NOMO-1 treated with DMSO at 0.1 percent for 48 hours (cell line): ENCODE measurements at regions not wholly inside any gene's neighbourhood (a gene's known extent, or its start where the extent isn't known, plus 50 kb on each side); places are given as distances from the start of the nearest gene placed in this dataset.

Source experiments
- DNase-seq: peaks from one replicate; lab custom pipeline; 2025; ENCODE audit not compliant: unreplicated experiment; lab: John Stamatoyannopoulos, UW

DNA sequence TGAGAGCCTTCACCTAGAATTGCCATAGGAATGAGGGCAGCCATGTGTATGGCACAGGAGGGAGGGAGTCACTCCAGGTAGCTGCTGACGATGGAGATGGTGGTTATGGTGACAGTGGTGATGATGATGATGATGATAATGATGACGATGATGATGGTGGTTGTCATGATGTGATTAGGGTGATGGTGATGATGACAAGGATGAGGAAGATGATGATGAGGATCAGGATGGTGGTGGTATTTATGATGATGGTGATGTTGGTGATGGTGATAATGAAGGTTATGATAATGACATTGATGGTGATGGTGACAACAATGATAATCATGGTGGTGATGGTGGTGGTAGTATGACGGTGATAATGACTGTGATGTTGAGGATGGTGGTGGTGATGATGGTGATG is 1130.5 kb downstream of the BRD1 start:
- no peak for DNase-seq

GRCh38 chr22:48696371-48696770 is 1131.3 kb downstream of the BRD1 start:
- no peak for DNase-seq

DNA sequence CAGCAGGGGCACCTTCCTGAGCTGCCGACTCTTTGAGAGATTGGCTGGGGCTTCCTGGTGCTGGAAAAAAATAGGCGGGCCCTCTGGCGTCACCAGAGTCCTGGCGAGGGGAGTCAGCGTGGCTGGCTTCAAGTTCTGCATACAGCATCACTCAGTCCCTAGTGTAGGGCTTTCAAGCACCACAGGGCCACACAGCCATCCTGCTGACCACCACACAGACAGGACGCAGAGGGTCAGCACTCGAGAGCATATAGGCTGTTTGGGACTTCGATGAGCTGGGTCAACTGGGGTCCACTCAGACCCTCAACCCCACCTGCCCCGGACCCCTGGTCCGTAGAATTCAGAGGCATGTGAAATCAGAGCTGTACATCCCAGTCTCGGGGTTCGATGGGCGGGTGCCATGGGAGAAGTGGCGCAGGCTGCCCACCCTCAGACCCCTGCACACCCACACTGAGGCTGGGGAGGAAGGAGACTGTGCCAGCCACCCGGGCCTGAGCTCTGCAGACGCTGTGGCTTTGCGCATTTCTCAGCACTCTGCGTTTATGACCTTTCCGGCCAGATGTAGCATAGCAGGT is 1131.9 kb downstream of the BRD1 start:
- DNase-seq, result no peak

- DNase-seq, result no peak
Measured at GRCh38 chr22:48695251-48695650, 1132.4 kb downstream of the BRD1 start.

DNA sequence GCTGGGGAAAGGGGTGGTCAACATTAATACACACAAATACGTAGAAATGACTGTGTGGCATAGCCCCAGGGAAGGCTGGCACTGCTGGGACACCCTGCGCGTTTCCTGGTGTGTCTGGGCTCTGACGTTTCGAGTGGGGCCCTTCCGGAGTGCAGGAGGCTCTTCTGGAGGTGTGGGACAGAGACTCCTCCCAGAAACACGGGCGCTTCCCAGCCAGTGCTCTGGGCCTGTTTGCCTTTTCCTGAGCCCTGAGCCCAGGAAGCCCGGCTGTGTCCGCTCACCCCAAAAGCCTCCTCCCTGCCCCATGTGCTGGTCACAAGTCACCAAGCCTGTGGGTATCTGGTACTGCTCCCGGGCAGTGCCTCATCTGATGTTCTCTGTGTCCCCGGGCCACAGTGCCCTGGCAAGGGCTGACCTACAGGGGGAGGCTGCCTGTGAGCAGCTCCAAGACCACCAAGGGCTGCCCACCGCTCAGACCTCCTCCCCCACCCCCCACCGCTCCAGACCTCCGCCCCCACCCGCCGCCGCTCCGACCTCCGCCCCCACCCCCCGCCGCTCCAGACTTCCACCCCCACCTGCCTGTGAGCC is 1133.3 kb downstream of the BRD1 start:
- DNase-seq, result no peak

DNA sequence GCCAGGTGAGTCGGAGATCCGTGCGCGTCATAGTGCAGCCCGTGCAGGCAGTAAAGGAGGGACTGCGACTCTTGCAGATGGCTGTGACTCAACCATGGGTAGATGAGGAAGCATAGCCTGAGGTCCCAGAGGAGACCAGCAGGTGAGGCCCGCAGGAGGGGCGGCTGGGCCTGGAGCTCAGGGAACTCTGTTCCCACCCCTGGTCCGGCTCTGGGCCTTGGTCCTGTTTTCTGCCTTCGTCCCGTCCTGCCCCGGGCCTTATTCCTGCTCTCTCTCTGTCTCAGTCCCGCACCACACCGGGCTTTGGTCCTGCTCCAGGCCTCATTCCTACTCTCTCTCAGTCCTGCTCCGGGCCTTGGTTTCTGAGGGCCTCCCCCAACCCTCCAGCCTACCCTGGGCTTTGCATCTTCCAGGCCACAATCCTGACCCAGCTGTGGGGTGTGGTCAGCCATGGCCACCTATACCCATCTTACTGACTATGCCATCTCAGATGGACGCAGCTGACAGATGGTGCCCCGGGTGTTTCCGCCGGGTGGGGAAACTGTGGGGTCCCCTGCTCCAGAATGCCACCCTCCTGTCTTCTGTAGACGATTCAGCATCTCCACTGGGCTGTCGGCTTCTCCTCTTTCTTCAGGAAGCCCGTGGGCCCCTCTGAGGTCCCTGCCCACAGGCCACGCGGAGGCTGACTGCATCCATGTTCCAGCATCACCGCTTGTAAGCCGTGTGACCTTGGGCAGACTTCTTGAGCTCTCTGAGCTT is 1134.1 kb downstream of the BRD1 start:
- DNase-seq, result no peak

GRCh38 chr22:48692734-48693376 is 1134.8 kb downstream of the BRD1 start:
- DNase-seq, result no peak

- no peak for DNase-seq
Measured at GRCh38 chr22:48691431-48691851, 1136.2 kb downstream of the BRD1 start.

DNA sequence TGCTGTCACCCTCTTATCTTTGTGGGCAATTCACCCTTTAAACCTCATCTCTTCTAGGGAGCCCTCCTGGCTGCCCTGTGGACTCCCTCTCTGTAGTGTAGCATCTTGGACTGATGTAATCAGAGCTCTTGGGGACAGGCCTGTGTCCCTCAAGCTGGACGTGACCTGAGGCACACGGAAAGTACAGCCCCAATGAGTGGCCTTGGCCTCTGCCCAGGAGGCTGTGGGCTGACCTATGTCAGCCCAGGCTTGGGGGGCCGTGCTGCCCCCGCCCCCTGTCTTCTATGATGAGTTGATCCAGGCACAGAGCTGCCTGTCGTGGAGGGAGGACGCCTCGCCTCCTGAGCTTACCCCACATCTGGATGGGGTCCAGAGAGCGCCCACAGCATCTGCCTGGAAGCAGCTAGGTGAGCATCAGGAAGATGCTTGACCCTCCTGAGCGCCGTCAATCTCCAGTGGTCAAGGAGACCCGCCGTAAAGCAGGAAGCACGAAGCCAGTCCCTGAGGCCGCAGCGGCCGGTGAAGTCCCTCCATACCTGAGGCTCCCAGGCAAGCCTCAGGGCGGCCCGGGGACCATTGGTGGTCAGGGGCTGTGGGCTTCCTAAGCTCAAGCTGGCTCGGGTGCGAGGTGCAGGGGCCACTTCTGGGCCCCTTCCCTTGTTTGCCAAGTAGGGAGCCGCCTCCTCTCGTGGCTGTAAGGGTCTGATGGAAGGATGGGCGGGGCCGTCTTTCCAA is 1136.9 kb downstream of the BRD1 start:
- no peak for DNase-seq

DNA sequence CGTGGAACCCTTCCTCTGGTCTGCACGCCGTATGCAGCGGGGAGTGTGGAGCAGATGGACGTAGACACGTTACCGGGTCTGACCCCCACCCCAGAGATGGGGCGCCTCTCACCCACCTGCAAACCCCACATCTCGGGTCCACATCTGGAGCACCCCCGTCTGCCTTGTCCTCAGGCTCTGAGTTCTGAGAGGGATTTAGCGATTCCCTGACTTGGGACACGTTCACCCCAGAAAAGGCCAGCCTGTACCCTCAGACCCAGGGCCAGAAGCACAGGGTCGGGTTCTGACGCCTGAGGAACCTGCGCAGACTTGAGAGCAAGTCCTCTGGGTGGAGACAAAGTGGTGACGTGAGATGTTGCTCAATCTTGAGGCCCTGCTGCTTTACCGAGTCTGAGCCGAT is 1138.5 kb downstream of the BRD1 start:
- DNase-seq, result no peak

GRCh38 chr22:48688366-48688765 is 1139.3 kb downstream of the BRD1 start:
- DNase-seq, result no peak

- DNase-seq, result no peak
Measured at GRCh38 chr22:48687606-48688005, 1140.1 kb downstream of the BRD1 start.

- DNase-seq, result no peak
Measured at GRCh38 chr22:48686694-48687302, 1140.9 kb downstream of the BRD1 start.

- no peak for DNase-seq
Measured at GRCh38 chr22:48685767-48686166, 1141.9 kb downstream of the BRD1 start.

DNA sequence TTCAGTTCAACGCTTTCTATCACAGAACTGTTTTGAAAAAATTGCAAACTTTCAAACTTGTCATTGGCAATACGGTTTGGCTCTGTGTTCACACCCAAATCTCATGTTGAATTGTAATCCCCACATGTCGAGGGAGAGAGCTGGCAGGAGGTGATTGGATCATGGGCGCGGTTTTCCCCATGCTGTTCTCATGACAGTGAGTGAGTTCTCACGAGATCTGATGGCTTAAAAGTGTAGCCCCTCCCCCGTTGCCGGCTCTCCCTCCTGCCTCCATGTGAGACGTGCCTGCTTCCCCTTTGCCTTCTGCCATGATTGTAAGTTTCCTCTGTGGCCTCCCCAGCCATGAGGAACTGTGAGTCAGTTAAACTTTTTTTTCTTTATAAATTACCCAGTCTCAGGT is 1144.0 kb downstream of the BRD1 start:
- DNase-seq, result no peak

- DNase-seq, result no peak
Measured at GRCh38 chr22:48682504-48682903, 1145.2 kb downstream of the BRD1 start.

- no peak for DNase-seq
Measured at GRCh38 chr22:48680601-48681000, 1147.1 kb downstream of the BRD1 start.

DNA sequence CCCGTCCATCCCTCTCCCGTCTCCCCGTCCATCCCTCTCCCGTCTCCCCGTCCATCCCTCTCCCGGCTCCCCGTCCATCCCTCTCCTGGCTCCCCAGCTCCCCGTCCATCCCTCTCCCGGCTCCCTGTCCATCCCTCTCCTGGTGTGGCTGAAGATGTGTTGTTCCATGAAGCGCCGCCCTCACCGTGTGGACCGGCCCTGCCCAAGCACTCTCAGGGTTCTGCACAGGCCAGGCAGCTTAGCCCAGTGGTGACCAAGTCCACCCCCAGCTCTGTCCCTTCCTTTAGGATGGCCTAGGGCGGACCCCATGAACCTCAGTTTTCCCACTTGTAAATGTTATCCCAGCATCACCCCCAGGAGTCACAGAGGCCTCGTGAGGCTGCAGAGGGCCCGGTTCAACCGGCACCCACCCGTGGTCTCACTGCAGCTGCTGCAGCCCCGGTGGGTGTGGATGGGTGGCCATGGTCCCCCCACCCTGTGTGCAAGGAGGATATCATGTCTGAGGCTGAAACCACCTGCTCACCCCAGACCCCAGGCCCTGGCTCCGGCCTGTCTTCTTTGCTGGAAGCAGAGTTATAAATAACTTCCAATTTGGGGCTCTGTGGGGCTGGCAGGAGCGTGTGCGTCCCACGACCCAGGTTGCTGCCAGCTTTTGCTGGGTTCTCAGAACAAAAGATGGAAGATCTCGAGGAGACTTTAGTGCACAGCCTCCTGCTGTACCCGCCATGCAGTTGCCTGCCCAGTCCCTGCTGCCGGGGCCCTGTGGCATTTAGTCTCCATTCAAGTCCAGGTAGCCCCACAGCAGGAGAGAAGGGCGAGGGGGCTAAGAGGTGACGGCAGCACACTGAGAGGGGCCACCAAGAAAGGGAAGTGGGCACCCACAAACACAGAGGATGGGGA is 1147.8 kb downstream of the BRD1 start:
- DNase-seq, result no peak

DNA sequence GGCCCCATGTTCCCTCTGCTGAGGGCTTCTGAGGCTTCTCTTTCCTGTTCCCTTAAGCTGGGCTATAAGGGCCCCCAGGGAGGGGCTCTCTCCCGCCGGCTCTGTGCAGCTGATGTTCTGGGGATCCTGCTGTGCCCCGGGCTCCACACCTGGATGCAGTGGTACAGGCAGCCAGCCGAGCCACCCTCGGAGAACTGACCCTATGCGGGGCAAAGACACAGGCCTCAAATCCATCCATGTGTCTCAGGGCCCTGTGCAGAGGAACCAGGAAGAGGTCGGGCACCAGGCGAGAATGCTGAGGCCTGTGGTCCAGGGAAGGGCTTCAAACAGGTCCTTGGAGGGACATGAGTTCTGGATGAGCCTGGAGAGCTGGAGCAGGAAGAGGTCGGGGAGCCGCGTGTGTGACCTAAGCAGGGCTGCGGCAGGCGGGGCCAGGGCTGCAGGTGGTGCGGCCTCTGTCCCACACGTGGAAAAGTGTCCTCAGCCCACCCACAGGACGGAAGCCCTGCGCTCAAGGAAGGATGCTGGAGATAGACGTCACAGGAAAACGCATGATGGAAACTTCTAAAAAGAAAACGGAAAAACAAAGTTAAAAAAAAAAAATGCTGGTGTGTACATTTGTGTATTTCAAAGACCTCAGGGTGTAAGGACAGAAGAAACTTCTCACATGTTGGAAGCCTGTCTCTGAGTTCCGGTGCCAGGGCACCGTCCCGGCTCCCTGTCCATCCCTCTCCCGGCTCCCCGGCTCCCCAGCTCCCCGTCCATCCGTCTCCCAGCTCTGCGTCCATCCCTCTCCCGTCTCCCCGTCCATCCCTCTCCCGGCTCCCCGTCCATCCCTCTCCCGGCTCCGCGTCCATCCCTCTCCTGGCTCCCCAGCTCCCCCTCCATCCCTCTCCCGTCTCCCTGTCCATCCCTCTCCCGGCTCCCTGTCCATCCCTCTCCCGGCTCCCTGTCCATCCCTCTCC is 1149.2 kb downstream of the BRD1 start:
- DNase-seq, result no peak
